HUES48 (cell line): ENCODE measurements at regions not wholly inside any gene's neighbourhood (a gene's known extent, or its start where the extent isn't known, plus 50 kb on each side); places are given as distances from the start of the nearest gene placed in this dataset.

Experiments
- H3K27ac ChIP-seq: one replicate; pipeline ENCODE4 v1.7.0; 2013; ENCODE audit warnings: low read depth, low read length, inconsistent platforms
- H3K27me3 ChIP-seq: 2 replicates; pipeline ENCODE4 v1.6.1; 2013; ENCODE audit warnings: mild to moderate bottlenecking, low read length; ENCODE audit not compliant: control insufficient read depth, insufficient read depth
- H3K36me3 ChIP-seq: 2 replicates; pipeline ENCODE4 v1.6.1; 2013; ENCODE audit warnings: low read length; ENCODE audit not compliant: control insufficient read depth, insufficient read depth
- H3K4me1 ChIP-seq: 2 replicates; pipeline ENCODE4 v1.6.1; 2013; ENCODE audit warnings: mild to moderate bottlenecking, low read length; ENCODE audit not compliant: control insufficient read depth, insufficient read depth
- H3K4me3 ChIP-seq: 2 replicates; pipeline ENCODE4 v1.5.1; 2013; ENCODE audit warnings: mild to moderate bottlenecking, low read depth, low read length
- H3K9ac ChIP-seq: 2 replicates; pipeline ENCODE4 v1.6.1; 2013; ENCODE audit warnings: mild to moderate bottlenecking, low read depth, low read length, moderate library complexity
- H3K9me3 ChIP-seq: 2 replicates; pipeline ENCODE4 v1.6.1; 2013; ENCODE audit warnings: low read length; ENCODE audit not compliant: control insufficient read depth, insufficient read depth

GRCh38 chr10:42940487-42941294 is 136.2 kb upstream of the RET start:
- Histone ChIP-seq H3K4me1 (no peaks in the 10 kb centered on the region), H3K27me3 (peaks cover under 1% of the 10 kb centered on the region; the same call in 1 of the 2 replicates), H3K4me3 (no peak overlapping the region), H3K9ac (no peak overlapping the region), H3K9me3 (no peaks in the 10 kb centered on the region), H3K36me3 (no peaks in the 10 kb centered on the region), H3K27ac (no peak overlapping the region)

- no peaks in the 10 kb centered on the region for H3K27me3 ChIP-seq
- no peak overlapping the region for H3K27ac ChIP-seq
- no peaks in the 10 kb centered on the region for H3K9me3 ChIP-seq
- no peak overlapping the region for H3K9ac ChIP-seq
- H3K4me3 ChIP-seq = no peak overlapping the region
- H3K4me1 ChIP-seq = no peaks in the 10 kb centered on the region
- no peaks in the 10 kb centered on the region for H3K36me3 ChIP-seq
Observed at GRCh38 chr10:42941295-42941644, 135.6 kb upstream of the RET start.

- H3K36me3 ChIP-seq = no peaks in the 10 kb centered on the region
- H3K9ac ChIP-seq = no peak overlapping the region
- H3K27me3 ChIP-seq = no peaks in the 10 kb centered on the region
- H3K4me1 ChIP-seq = no peaks in the 10 kb centered on the region
- no peaks in the 10 kb centered on the region for H3K9me3 ChIP-seq
- H3K4me3 ChIP-seq = no peak overlapping the region
- H3K27ac ChIP-seq = no peak overlapping the region
Observed at GRCh38 chr10:42941790-42942189, 135.1 kb upstream of the RET start.

- Histone ChIP-seq H3K4me3 (no peak overlapping the region), H3K27ac (no peak overlapping the region), H3K27me3 (no peaks in the 10 kb centered on the region), H3K36me3 (no peaks in the 10 kb centered on the region), H3K4me1 (no peaks in the 10 kb centered on the region), H3K9ac (no peak overlapping the region), H3K9me3 (no peaks in the 10 kb centered on the region; the same call in 1 of the 2 replicates)
Observed at GRCh38 chr10:42942279-42942950, 134.5 kb upstream of the RET start.

GRCh38 chr10:42943025-42943818 is 133.6 kb upstream of the RET start:
- Histone ChIP-seq H3K27ac (no peak overlapping the region), H3K27me3 (no peaks in the 10 kb centered on the region), H3K9ac (no peak overlapping the region), H3K9me3 (no peaks in the 10 kb centered on the region; the same call in 1 of the 2 replicates), H3K36me3 (no peaks in the 10 kb centered on the region), H3K4me1 (no peaks in the 10 kb centered on the region), H3K4me3 (no peak overlapping the region)

GRCh38 chr10:42948040-42948439 is 128.8 kb upstream of the RET start:
- H3K9ac ChIP-seq = no peak overlapping the region
- H3K27ac ChIP-seq = no peak overlapping the region
- peaks cover 11% of the 10 kb centered on the region for H3K27me3 ChIP-seq
- no peak overlapping the region for H3K4me3 ChIP-seq
- H3K9me3 ChIP-seq = no peaks in the 10 kb centered on the region; the same call in 1 of the 2 replicates
- peaks cover 9% of the 10 kb centered on the region for H3K4me1 ChIP-seq
- H3K36me3 ChIP-seq = no peaks in the 10 kb centered on the region

- Histone ChIP-seq H3K27me3 (peaks cover 15% of the 10 kb centered on the region), H3K27ac (no peak overlapping the region), H3K9ac (no peak overlapping the region), H3K4me3 (no peak overlapping the region), H3K4me1 (peaks cover 12% of the 10 kb centered on the region), H3K36me3 (no peaks in the 10 kb centered on the region), H3K9me3 (no peaks in the 10 kb centered on the region; the same call in 1 of the 2 replicates)
Observed at GRCh38 chr10:42949287-42949686, 127.6 kb upstream of the RET start.

GRCh38 chr10:42950606-42951485 is 126.0 kb upstream of the RET start:
- Histone ChIP-seq H3K27ac (no peak overlapping the region), H3K9ac (no peak overlapping the region), H3K27me3 (peaks cover 15% of the 10 kb centered on the region), H3K4me1 (peaks cover 12% of the 10 kb centered on the region), H3K36me3 (no peaks in the 10 kb centered on the region), H3K4me3 (no peak overlapping the region), H3K9me3 (no peaks in the 10 kb centered on the region; the same call in 1 of the 2 replicates)

GRCh38 chr10:42951486-42952251 is 125.2 kb upstream of the RET start:
- H3K4me3 ChIP-seq = peak overlapping the region; percentile 53
- H3K9ac ChIP-seq = no peak overlapping the region
- H3K9me3 ChIP-seq = no peaks in the 10 kb centered on the region; the same call in 1 of the 2 replicates
- peak overlapping the region; percentile 66 for H3K27ac ChIP-seq
- peaks cover 15% of the 10 kb centered on the region for H3K27me3 ChIP-seq
- H3K4me1 ChIP-seq = peaks cover 12% of the 10 kb centered on the region
- H3K36me3 ChIP-seq = no peaks in the 10 kb centered on the region

- Histone ChIP-seq H3K27ac (peak overlapping the region; percentile 66), H3K27me3 (peaks cover 15% of the 10 kb centered on the region), H3K4me3 (peak overlapping the region; percentile 53), H3K9me3 (no peaks in the 10 kb centered on the region; the same call in 1 of the 2 replicates), H3K4me1 (peaks cover 12% of the 10 kb centered on the region), H3K36me3 (no peaks in the 10 kb centered on the region), H3K9ac (no peak overlapping the region)
Observed at GRCh38 chr10:42952349-42952748, 124.5 kb upstream of the RET start.
